Fibroblast of skin of left biceps (primary cell): ENCODE measurements at regions not wholly inside any gene's neighbourhood (a gene's known extent, or its start where the extent isn't known, plus 50 kb on each side); places are given as distances from the start of the nearest gene placed in this dataset.
"Not testable (repeated sequence)": the region's sequence is repeated elsewhere in the genome, so short reads cannot be mapped to it uniquely, and the experiment has no call there.

Experiments
- DNase-seq, 2 experiments: peaks; one replicate each; pipeline ENCODE4 v3.0.0-alpha.2; 2013; ENCODE audit warnings: low read depth in 2 of 2

DNA sequence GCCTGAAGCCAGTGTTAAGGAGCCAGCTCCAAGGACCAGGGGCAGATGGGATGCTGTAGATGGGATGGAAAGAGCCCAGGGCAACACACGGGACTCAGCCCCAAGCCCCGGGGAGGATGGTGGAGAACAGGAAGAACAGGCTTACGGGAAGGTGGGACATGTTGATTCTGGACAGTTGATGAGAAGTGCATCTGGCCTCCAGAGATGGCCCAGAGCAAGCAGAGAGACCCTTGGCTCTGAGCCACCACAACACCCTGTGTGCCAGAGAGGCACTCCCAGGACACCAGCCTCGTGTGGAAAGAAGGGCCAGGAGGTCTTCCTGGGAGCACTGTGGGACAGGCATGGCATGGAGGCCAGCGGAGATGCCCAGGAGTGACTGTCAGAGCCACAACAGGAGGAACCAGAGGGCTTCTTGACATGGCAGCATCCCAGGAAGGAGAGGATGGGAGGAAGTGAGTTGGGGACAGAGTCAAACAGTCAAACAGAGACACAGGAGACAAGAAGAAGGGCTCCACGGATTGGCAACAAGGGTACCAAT lies 156.3 kb upstream of the MVB12B start:
- no peak for DNase-seq

DNA sequence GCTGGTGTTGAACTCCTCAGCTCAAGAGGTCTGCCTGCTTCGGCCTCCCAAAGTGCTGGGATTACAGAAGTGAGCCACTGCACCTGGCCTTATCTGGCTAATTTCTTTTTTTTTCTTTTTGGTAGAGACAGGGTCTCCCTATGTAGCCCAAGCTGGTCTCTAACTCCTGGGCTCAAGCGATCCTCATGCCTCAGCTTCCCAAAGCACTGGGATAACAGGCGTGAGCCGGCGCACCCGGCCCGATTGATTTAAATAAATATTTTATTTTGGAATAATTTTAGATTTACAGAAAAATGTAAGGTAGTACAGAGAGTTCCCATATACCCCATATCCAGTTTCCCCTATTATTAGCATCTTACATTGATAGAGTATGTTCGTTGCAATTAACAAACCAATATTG lies 155.0 kb upstream of the MVB12B start:
- no peak for DNase-seq

DNA sequence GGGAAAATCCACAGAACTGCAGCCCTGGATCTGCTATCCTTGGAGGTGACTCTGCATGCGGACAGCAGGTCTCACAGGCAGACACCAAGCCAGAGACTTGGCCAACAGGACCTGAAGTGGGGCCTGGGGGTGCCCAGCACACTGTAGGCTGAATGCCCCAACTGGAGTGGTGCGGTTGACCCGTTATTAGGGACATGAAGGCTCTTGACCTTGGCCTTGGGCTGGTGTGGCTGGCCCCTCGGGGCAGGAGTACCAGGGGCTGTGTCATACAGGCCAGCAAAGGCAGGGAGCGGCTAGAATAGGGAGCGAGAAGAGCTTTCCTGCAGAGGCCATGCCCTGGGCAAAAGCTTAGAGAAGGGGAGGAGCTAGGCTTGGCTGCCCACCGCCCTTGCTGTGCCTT lies 153.2 kb upstream of the MVB12B start:
- DNase-seq, result no peak

- DNase-seq, result no peak
Measured at GRCh38 chr9:126173929-126174328, 152.7 kb upstream of the MVB12B start.

DNA sequence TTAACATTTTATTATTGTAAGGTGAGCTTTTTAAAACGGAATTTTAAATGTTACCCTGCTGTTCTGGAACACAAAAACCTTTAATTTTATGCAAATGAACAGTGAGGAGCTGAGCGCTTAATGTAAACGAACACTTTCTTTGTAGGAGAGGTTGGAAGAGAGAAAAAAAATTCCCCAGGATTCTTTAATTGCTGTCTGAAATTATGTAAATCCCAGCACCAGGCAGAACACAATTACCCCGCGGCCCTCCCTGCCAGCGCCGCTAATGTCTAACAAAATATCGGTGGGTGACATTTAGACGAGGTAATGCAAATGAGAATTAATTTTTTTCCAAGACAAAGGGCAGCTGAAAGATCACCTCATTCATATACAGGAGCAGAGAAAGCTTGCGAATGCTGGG lies 143.4 kb upstream of the MVB12B start:
- DNase-seq, result no peak

- DNase-seq, result not testable (repeated sequence)
Measured at GRCh38 chr9:126190994-126191393, 135.6 kb upstream of the MVB12B start.

- DNase-seq, result no peak
Measured at GRCh38 chr9:126198854-126199253, 127.8 kb upstream of the MVB12B start.

DNA sequence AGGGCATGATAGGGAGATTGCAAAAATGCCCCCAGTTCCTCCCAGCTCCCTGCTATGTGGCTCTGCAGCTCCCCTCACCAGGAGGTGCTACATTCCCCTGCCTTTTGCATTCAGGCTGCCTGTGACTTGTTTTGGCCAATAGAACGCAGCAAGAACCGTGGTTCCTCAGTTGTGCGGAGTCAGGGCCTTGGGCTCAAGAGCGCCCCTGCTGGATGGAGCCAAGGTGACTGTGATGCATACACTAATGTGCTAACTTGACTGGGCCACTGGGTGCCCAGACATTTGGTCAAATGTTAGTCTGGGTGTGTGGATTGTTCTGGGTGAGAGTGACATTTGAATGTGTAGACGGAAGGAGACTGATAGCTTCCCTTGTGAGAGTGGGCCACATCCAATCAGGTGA lies 123.3 kb upstream of the MVB12B start:
- no peak for DNase-seq

GRCh38 chr9:126204197-126204596 lies 122.4 kb upstream of the MVB12B start:
- no peak for DNase-seq

DNA sequence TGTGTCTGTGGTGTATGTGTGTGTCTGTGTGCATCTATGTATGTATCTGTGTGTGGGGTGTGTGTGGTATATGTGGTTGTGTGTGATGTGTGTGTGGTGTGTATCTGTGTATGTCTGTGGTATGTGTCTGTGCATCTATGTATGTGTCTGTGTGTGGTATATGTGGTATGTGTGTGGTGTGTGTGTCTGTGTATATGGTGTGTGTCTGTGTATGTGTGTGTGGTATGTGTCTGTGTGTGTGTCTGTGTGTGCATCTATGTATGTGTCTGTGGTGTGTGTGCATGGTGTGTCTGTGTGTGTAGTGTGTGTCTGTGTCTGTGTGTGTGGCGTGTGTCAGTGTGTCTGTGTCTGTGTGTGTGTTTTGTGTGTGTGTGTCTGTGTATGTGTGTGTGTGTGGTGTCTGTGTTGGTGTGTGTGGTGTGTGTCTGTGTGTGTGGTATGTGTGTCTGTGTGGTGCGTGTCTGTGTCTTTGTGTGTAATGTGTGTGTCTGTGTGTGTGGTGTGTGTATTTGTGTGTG lies 121.9 kb upstream of the MVB12B start:
- DNase-seq, result no peak

DNA sequence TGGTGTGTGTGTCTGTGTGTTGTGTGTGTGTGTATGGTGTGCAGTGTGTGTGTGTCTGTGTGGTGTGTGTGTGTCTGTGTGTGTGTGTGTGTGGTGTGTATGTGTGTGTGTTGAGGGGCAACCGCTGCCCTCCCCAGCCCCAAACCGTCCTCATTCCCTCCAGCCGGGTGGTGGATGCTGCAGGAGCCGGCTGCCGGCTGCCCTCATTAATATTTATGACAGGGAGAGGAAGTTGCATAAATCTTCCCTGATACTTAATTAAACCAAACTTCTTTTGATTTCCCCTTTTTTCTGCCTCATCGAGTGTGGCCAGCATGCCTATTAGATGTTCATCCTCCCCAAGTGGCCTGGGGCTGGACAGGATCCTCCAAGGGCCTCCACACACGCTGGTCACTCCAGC lies 121.4 kb upstream of the MVB12B start:
- DNase-seq, result no peak

GRCh38 chr9:126205845-126206498 lies 120.7 kb upstream of the MVB12B start:
- DNase-seq, result no peak

DNA sequence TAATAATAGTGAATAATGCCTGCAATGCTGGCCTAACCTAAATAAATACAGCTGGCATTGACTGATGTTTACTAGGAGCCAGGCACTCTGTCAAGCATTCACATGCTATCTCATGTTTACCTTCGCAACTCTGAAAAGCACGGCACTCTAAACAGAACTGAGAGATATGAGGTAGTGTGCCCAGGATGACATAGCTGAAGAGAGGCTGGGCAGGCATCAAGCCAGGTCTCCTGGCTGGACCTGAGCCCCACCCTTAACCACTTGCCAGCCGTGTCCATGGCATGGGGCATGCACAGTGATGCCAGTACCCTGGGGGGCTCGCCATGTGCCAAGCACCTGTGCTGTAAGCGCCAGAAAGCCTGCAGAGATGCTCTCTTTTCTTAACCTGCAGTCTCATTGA lies 119.4 kb upstream of the MVB12B start:
- DNase-seq, result no peak

DNA sequence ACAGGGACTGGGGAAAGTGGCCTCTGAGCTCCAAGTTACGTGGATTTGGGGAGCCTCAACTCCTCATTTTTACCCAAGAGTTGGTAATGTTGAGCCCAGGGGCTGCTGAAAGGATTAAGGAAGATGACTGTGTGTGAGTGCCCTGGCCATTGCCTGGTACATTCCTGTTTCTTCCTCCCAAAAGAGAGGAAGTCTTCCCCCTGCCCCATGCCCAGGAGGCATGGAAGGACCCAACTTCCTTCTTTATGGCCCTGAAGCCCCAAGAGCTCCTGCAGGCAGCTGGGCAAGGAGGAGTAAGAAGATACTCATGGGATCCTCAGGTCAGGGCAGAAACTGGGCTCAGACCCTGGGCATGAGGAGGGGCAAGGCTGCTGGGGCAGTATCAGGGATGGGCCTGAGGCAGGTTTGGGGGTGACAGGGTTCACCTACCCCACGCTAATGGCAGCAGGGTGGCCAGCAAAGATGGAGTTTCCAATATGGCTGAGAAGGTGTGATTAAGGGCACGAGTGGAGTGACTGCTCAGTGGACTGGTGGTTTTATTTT lies 118.3 kb upstream of the MVB12B start:
- no peak for DNase-seq

DNA sequence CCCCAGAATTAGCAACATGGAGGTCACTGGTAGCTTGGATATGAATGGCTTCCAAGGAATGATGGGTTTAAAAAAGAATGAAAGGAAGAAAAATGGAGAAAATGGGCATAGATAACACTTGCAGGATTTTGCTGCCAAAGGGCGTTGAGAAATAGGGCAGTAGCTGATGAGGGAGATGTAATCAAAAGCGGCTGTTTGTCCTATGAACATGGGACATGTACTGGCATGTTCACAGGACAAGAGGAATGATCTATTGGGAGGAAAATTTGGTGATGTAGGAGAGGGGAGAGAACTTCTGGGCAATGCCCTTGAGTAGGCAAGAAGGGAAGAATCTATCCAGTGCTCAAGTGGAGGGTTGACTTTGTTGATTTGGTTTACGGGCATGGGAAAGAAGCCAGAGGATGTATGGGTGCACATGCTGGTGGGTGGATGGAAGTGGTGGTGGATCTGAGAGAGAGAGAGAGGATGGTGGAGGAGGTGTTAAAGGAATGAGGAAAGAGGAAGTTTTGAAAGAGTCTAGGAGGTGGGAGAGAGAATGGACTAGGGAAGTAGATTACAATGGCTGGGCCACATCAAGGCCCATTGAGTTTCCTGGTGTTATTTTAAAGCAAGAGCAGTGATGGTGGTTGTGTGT lies 115.1 kb upstream of the MVB12B start:
- no peak for DNase-seq

- no peak for DNase-seq
Measured at GRCh38 chr9:126215486-126215885, 111.1 kb upstream of the MVB12B start.

- DNase-seq, result no peak
Measured at GRCh38 chr9:126216826-126217225, 109.8 kb upstream of the MVB12B start.

- no peak for DNase-seq
Measured at GRCh38 chr9:126217250-126217653, 109.4 kb upstream of the MVB12B start.

DNA sequence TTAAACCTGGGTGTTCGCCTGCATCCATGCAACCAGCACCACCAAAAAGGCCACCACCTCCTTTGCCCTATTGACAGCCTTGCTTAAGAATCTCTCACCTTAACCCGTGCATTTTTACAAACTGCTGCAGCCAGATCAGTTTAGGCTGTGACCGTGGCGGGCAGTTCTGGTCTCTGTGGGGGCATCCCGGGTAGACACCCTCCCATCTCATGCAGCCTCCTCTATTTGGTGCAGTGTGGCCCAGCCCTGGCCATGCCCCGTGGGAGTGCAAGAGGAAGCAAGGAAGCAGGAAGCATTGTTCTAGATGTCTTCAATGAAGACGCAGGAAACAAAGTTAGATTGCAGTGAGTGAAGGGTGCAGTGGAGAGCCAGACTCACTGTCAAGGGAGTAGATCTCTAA lies 108.8 kb upstream of the MVB12B start:
- no peak for DNase-seq

GRCh38 chr9:126218359-126219125 lies 108.1 kb upstream of the MVB12B start:
- no peak for DNase-seq

DNA sequence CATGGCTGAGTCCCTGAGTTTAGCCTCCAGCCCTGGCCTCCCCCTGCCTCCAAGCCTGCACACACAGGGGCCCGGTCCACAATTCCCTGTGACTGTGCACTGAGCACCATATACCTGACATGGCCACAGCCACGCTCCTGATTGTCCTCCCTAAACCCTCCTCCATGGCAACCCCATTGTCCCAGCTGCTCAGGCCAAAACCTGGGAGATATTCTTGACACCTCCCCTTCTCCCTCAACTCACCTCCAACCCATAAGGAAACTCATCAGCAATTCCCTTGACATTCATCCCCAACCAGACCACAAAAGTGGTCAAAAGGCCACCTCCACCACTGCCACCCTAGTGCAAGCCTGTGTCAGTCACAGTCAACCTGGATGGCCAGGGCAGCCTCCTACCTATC lies 107.5 kb upstream of the MVB12B start:
- no peak for DNase-seq

DNA sequence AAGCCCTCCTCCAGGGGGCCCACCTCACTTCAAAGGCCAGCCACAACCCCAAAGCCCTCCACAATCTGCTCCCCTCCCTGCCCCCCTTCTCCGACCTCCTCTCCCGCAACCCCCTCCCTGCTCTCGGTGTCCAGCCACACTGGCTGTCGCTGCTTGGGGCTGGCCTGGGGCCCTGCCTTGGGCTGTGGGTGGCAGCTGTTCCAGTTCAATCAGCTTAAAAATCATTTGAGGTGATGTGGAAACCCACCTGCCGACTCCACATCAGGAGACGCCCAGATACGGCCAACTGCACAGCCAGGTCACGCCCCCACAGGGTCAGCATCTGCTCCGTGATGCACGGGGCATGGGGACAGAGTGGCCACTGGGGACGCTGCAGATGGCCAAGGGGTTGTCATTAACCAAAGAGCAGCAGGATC lies 107.0 kb upstream of the MVB12B start:
- no peak for DNase-seq
